ENCODE measurements at regions not wholly inside any gene's neighbourhood (a gene's known extent, or its start where the extent isn't known, plus 50 kb on each side); places are given as distances from the start of the nearest gene placed in this dataset.
A peak's percentile ranks its signal among the peaks of the same experiment; 100 is the strongest.
"Not testable (repeated sequence)": the region's sequence is repeated elsewhere in the genome, so short reads cannot be mapped to it uniquely, and the experiment has no call there.

- peak in 1 of 2 experiments; percentile 68 for DNase-seq
Observed at GRCh38 chr2:118443596-118443995, 355.3 kb downstream of the INSIG2 start.

DNA sequence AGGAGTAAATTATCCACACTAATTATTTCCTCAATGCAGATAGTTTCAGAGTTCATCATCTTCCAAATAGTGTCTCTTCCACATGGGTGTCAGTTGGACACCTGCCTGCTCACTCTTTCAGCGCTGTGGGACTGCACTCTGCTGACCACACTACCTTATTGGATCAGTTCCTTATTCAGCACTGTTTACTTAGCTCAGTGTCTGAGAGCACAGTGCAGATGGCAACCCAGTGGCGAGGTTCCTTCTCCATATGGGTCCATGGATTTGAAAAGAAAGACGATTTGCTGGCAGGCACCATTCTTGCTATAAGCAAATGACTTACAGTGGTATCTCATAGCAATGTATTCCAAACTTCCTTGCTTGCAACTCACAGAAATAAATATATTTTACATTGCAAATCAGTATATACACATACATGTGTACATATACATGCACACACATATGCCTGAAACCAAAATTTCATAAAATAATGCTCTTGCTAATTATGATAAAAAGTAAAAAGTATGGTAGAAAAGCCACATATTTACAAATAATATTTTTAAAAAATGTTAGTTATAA is 354.8 kb downstream of the INSIG2 start:
- peak; percentile 64 to 73 for DNase-seq

DNA sequence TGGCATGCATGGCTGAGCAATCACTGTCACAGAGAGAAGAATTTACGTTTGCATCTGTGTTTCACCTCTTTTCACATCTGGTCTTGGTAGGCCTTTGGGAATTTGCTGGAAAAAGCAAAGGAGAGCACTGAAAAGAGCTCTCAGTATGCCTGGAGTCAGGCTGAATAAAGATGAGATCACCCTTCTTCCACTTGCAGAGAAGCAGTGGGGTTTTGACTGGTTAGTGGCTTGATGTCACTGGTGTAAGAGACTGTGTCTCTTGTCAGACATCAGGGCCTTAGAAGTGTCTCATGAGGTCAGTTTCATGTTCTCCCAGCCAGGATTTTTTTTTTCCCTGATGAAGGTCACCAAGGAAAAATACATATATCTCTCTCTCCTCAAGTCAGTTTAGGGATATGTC is 353.8 kb downstream of the INSIG2 start:
- DNase-seq: no peak

- DNase-seq: no peak
Observed at GRCh38 chr2:118440404-118441098, 352.3 kb downstream of the INSIG2 start.

DNA sequence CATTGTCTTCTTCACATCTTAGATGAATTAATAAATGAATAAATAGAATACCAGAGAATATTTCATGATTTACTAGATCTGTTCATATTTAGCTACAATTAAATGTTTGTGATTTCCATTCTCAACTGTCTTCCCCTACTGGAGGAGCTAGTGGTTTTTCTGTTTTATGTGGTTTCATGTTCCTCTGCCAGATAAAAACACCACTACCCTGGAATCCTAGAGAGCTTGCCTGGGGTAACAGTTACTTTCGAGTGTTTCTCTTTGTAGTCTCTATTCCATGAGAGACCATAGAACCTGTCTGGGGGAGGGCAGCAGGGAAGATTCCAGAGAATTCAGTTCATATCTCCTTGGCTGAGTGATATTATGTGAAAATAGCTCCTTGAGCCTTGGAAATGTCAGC is 349.2 kb downstream of the INSIG2 start:
- no peak for DNase-seq

DNA sequence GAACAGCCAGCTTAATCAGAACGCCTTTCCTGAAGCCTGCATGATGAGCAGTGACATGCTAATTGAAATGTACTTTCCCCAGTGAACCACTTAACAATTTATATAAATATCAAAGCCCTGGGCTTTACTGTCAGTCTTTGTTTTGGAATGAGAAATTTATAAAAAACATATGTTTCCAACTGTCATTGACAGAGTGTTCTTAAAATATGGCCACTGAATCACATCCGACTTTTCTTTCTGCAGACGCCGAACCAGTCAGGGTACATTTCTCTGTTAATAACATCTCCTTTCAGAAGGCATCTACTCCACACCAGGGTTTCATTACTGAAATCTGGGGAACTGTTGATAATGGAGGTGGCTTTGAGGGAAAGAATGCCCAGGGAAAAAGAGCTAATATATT is 343.7 kb downstream of the INSIG2 start:
- no peak for DNase-seq

GRCh38 chr2:118431586-118431985 is 343.3 kb downstream of the INSIG2 start:
- DNase-seq: no peak

DNA sequence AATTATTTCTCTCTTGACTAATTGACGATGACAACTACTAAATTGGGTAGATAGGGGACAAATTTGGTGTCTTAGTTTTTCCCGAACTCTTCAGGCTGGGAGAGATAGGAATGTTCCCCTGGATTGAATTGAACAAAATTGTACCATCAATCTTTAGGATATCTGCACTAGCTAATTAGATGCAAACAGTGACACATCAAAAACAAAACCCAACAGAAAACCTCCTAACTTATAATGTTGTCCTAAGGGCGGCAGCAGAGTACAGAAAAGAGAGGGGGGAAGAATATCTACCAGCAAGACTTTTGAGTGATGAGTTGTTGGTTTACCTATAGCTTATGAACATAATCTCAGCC is 342.9 kb downstream of the INSIG2 start:
- no peak for DNase-seq

DNA sequence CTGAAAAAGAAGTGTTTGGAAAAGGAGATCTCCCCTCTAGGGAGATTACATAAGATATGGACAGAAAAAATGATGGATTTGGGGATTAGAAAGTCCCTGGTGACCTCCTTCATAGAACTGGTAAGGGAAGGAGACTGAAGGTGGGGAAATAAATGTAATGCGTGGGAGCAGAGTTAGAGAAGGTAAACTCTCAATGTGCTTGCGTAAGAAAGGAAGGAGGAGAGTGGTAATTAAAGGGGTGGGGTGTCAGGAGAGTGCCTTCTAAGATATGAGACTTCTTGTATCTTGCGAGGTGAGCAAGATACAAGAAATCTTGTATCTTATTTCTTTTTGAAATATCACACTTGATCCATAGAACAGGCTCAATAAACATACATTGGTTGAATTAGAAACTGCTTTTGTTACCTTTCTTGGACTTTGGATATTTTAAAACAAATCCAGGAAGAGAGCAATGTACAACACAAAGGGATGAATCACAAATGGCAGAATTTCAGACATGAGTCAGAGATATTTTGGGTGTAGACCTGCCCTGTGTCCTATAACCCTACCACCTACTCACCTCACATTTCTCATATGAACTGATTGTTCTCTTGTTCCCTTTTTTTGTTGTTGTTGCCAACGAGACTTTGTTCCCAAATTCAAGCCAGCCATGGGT is 342.4 kb downstream of the INSIG2 start:
- no peak for DNase-seq

GRCh38 chr2:118425191-118425590 is 336.9 kb downstream of the INSIG2 start:
- DNase-seq: no peak

GRCh38 chr2:118423776-118424175 is 335.5 kb downstream of the INSIG2 start:
- DNase-seq: no peak

DNA sequence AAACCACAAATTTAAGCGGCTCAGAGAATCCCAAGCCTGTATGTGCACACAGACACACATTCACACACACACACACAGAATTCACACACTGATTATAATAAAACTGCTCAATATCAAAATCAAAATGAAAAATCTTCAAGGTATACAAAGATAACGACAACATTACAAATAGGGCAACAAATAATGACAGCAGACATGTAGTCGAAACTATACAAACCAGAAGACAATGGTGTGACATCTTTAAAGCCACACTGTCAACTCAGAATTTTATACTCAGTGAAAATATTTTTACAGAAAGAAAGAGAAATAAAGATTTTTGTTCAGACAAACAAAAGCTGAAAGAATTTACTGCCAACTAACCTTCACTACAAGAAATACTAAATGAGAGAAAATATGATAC is 333.4 kb downstream of the INSIG2 start:
- no peak for DNase-seq

DNA sequence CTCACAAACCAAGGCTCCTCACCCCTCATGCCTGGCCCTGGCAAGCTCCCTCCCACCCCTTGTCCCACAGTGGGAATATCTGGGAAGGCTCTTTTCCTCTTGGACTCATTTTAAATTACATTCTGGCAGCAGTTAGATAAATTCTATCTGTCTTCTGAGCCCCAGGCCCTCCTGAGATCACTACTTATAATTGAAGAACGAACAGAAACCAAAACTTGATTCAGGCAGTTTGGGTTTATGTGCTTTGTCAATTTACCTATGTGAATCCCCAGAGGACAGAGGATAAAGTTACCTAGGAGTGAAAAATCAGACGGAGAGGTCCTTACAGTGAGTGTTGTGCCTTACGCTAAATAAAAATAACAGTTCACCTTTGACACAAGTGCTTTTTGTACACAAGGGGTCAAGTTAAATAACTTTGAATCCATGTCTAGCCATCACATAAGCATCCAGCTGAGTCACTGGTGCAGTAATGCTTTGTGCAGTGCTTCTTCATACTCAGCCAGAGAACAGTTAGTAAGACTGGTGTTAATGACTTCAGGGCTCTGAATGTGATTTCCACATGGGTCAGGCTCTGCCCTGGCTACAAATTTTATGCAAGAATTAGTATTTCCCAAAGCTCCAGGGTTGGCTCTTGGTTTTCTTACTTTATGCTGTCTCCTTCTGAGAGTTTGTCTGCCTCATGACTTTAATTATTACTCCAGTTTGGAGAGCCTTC is 329.3 kb downstream of the INSIG2 start:
- DNase-seq: no peak

DNA sequence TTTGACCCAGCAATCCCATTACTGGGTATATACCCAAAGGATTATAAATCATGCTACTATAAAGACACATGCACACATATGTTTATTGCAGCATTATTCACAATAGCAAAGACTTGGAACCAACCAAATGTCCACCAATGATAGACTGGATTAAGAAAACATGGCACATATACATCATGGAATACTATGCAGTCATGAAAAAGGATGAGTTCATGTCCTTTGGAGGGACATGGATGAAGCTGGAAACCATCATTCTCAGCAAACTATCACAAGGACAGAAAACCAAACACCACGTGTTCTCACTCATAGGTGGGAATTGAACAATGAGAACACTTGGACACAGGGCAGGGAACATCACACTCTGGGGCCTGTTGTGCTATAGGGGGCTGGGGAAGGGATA is 326.9 kb downstream of the INSIG2 start:
- not testable (repeated sequence) for DNase-seq

DNA sequence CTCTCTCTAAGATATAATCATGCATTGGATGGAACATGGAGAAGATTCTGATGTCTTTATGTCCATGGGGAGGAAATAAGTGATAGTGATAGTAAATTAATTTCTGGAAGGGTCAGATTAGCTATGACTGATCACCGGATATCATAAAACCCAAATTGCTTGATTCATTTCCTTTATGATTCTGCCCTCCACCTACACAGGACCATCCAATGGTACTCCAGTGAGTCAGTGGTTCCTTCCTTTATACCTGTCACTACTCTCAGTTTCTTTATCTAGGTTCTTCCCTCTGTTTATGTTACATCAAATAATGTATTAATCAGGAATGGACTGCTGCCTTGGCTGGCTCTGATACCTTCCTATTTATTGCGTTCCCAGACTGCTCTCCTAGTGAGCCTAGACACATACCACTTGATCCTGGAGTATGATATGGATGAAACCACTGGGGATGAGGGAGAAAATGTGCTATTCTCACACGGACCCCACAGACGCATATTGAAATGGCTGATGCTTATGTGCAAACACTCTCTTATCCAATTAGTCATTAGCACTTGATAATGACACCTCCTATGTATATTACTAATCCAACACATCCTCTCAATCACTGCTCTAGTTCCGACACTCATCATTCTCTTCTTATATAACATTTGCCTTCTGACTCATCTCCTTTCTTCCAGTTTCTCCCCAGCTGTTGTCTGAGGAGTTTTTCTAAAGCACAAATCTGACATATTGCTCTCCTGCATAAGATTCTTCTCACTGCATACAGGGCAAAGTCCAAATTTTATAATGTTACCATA is 315.6 kb downstream of the INSIG2 start:
- no peak for DNase-seq

- DNase-seq: no peak
Observed at GRCh38 chr2:118388771-118389170, 300.5 kb downstream of the INSIG2 start.

- no peak for DNase-seq
Observed at GRCh38 chr2:118387509-118387908, 299.2 kb downstream of the INSIG2 start.

DNA sequence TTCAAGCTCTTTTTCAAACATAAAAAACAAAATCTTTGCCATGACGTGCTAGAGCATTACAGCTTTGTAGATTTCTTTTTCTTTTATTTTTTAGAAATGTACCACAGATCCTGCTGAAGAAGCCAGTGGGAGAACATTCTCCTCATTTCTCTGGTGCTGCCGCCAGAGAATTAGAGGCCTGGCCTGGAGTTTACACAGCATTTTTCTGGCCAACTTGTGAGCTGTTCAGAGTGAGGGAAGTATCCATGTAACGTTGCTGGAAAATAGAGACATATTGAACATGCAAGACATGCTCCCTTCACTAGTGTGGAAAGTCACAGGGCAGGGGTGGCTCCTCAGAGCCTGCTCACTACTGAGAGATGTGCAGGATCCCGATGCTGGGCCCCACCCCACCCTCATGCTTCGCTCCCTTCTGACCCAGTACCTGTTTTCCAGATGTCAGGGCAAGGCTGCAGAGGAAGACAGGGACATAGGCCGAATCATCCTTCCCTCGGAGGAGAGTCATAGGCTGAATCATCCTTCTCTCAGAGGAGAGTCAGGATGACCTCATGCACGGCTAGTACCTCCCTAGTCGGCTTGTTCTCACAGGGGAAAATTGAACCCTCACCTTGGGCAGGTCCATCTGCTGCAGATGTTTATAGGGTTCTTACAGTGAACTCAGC is 298.5 kb downstream of the INSIG2 start:
- no peak for DNase-seq

DNA sequence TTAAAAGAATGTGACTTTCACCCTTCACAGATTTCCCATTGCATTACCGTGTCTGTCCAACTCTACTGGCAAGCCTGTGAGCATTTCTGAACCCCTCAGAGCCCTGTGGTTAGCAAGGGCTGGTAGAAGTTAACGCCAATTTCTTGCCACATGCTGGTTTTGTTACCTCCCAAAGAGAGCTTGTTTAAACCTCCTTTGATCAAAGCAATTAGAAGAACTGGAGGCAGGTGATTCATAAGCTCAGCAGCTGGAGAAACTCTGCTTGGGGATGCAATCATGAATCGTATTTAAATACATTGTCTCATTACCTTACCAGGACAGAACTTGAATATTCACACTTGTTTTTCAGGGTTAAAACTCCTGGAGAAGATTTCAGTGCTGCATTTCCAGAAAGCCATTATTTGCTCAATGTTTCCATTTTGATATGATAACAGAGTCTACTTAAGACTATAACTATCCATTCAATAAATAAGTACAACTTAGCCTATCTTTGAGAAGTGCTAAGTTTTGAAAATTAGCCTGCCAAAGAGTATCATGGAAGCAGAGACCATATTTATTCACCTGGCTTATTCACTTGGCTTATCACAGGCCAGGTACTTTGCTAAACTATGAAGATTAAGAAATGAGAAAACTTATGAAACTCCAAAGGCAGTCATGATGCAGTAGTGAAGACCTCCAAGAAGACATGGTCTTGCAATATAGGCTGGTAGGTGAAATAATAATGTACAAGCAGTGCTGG is 292.8 kb downstream of the INSIG2 start:
- no peak for DNase-seq

GRCh38 chr2:118375907-118376485 is 287.7 kb downstream of the INSIG2 start:
- no peak for DNase-seq

GRCh38 chr2:118374974-118375755 is 286.9 kb downstream of the INSIG2 start:
- no peak for DNase-seq

Measured in NCI-H446 (cell line).